Immature natural killer cell (primary cell): ENCODE measurements at regions not wholly inside any gene's neighbourhood (a gene's known extent, or its start where the extent isn't known, plus 50 kb on each side); places are given as distances from the start of the nearest gene placed in this dataset.
"Not testable (repeated sequence)": the region's sequence is repeated elsewhere in the genome, so short reads cannot be mapped to it uniquely, and the experiment has no call there.

Experiments used
- DNase-seq, 3 donors: peaks; one replicate each; pipeline ENCODE4 v3.0.0; 2022; ENCODE audit warnings: mixed read lengths in 1 of 3
- H3K27ac Mint-ChIP-seq, 6 donors: one replicate each; pipeline ENCODE4 v1.8.0; 2020; ENCODE audit warnings: mixed read lengths in 6 of 6, mild to moderate bottlenecking in 5 of 6, inconsistent platforms in 4 of 6, moderate library complexity in 3 of 6
- H3K27me3 Mint-ChIP-seq, 3 donors: one replicate each; pipeline ENCODE4 v1.8.0; 2020 to 2021; ENCODE audit warnings: low read depth in 3 of 3, mild to moderate bottlenecking in 3 of 3, mixed read lengths in 3 of 3, moderate library complexity in 3 of 3, inconsistent platforms in 1 of 3
- H3K36me3 Mint-ChIP-seq, 3 donors: one replicate each; pipeline ENCODE4 v1.8.0; 2020; ENCODE audit warnings: mixed read lengths in 3 of 3, inconsistent platforms in 2 of 3, mild to moderate bottlenecking in 2 of 3
- H3K4me1 Mint-ChIP-seq, 2 donors: one replicate each; pipeline ENCODE4 v1.8.0; 2020; ENCODE audit warnings: inconsistent platforms in 2 of 2, mild to moderate bottlenecking in 2 of 2, mixed read lengths in 2 of 2, moderate library complexity in 1 of 2
- H3K4me3 Mint-ChIP-seq, 5 donors: one replicate each; pipeline ENCODE4 v1.8.0; 2020; ENCODE audit warnings: mild to moderate bottlenecking in 5 of 5, mixed read lengths in 5 of 5, inconsistent platforms in 3 of 5, moderate library complexity in 3 of 5
- H3K9me3 Mint-ChIP-seq, 6 donors: one replicate each; pipeline ENCODE4 v1.8.0; 2020; ENCODE audit warnings: mild to moderate bottlenecking in 6 of 6, mixed read lengths in 6 of 6, inconsistent platforms in 4 of 6, moderate library complexity in 3 of 6

DNA sequence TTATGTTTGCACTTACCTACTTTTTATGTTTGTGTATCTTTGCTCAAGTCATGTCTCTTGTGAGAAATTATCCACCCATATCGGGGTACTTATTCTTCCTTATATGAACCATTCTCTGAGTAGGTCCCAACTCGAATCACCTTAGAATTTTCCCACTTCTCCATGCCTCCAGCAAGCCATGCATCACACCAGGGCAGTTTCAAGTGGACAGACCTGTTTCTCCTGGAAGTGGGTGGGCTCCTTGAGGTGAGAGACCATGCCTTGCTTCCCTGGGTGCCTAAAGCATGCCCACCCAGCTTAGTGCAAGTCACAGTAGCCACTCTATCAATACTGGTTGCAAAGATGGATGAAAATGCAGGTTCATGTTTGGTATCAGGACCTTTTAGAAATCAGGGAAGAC, 187.2 kb downstream of the KIT start:
- Mint-ChIP-seq H3K4me1 (peaks cover 11 to 23% of the 10 kb centered on the region in 2 donors), H3K9me3 (no peaks in the 10 kb centered on the region), H3K36me3 (no peaks in the 10 kb centered on the region), H3K27ac (no peak overlapping the region), H3K4me3 (no peak overlapping the region), H3K27me3 (peaks cover 2% of the 10 kb centered on the region in 3 donors)
- no peak for DNase-seq

GRCh38 chr4:54843946-54844345, 186.2 kb downstream of the KIT start:
- Mint-ChIP-seq H3K36me3 (no peaks in the 10 kb centered on the region), H3K27me3 (peaks cover 2% of the 10 kb centered on the region in 3 donors)

GRCh38 chr4:54843106-54843505, 185.3 kb downstream of the KIT start:
- peaks cover 11 to 23% of the 10 kb centered on the region in 2 donors for H3K4me1 Mint-ChIP-seq
- peaks cover 2% of the 10 kb centered on the region in 3 donors for H3K27me3 Mint-ChIP-seq
- H3K9me3 Mint-ChIP-seq, result no peaks in the 10 kb centered on the region
- H3K4me3 Mint-ChIP-seq, result no peak overlapping the region
- H3K36me3 Mint-ChIP-seq, result no peaks in the 10 kb centered on the region
- no peak overlapping the region for H3K27ac Mint-ChIP-seq
- no peak for DNase-seq

More at GRCh38 chr4:54843946-54844345, 186.2 kb downstream of the KIT start:
- Mint-ChIP-seq H3K27ac (no peak overlapping the region), H3K9me3 (no peaks in the 10 kb centered on the region), H3K4me1 (peaks cover 11 to 23% of the 10 kb centered on the region in 2 donors), H3K4me3 (no peak overlapping the region)
- no peak for DNase-seq

DNA sequence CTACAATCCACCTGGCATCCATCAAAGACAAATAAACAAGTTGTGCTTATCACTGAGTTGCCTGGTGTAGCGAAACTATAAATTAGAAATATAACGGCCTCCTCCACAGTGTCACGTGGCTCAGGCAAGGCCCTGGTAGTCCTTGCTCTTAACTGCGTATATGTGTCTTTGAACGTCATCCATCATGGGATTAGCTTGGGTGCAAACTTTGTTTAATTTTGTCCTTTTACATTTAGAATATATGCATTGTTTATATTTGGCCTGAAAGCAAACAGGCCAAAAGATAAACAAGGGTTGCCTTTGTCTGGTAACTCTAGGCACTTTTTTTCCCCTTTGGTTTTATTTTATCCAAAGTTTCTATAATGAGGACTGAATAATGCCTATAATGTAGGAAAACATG, 184.9 kb downstream of the KIT start:
- Mint-ChIP-seq H3K4me3 (no peak overlapping the region), H3K9me3 (no peaks in the 10 kb centered on the region), H3K36me3 (no peaks in the 10 kb centered on the region), H3K4me1 (peaks cover 11 to 23% of the 10 kb centered on the region in 2 donors), H3K27me3 (peaks cover 2% of the 10 kb centered on the region in 3 donors), H3K27ac (no peak overlapping the region)
- no peak for DNase-seq

- Mint-ChIP-seq H3K4me1 (peaks cover 11 to 23% of the 10 kb centered on the region in 2 donors), H3K4me3 (no peak overlapping the region), H3K36me3 (no peaks in the 10 kb centered on the region), H3K9me3 (no peaks in the 10 kb centered on the region), H3K27me3 (peaks cover 2% of the 10 kb centered on the region in 3 donors), H3K27ac (peak overlapping the region in 2 of 6 donors; percentile 41 to 46)
- no peak for DNase-seq
Observed at GRCh38 chr4:54842226-54842625, 184.5 kb downstream of the KIT start.

DNA sequence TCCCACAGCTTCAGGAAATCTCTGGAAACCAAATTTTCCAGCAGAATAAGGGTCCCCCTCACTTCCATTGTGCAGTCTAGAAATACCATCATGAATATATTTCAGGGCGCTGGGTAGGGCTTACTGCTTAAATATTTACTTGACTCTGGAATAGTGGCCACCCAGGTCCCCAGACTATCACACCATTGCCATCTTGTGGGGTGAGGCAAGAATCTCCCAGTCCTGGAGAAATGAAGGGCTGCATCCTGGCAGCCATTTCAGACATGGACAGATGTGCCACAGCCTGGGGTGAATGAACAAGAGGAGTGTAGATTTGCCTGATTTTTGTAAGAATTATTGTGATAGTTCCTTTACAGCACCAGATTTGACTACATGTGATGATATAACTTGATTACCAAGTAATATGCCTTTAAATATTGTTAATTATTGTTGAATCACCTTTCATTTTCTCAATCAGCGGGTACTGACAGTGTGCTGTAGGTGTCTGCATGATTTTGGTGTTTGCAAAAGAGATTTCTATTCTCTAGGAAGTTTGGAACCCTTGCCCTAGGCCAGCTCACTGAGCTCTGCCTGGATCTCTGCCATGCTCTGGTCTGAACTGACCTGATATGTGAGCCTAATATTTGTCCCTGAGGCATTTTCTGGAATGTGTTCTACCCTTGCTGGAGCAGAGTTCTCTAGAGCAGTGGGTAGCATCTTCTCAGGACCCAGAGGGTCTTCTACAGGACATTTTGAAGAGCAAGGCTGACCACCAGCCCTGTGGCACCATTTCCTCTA, 183.4 kb downstream of the KIT start:
- H3K4me3 Mint-ChIP-seq, result no peak overlapping the region
- DNase-seq, result peak in 1 of 3 donors; percentile 11
- no peaks in the 10 kb centered on the region for H3K36me3 Mint-ChIP-seq
- H3K27me3 Mint-ChIP-seq, result peaks cover 0 to 2% (median 1%) of the 10 kb centered on the region in 3 donors
- peaks cover 11 to 23% of the 10 kb centered on the region in 2 donors for H3K4me1 Mint-ChIP-seq
- H3K9me3 Mint-ChIP-seq, result no peaks in the 10 kb centered on the region
- H3K27ac Mint-ChIP-seq, result no peak overlapping the region

- peaks cover 0 to 2% (median 0%) of the 10 kb centered on the region in 3 donors for H3K27me3 Mint-ChIP-seq
- no peak overlapping the region for H3K4me3 Mint-ChIP-seq
- no peaks in the 10 kb centered on the region for H3K36me3 Mint-ChIP-seq
- peaks cover 11 to 23% of the 10 kb centered on the region in 2 donors for H3K4me1 Mint-ChIP-seq
- H3K9me3 Mint-ChIP-seq, result no peaks in the 10 kb centered on the region
- no peak overlapping the region for H3K27ac Mint-ChIP-seq
- peak in 2 of 3 donors; percentile 3 to 8 for DNase-seq
Observed at GRCh38 chr4:54840430-54840829, 182.7 kb downstream of the KIT start.

DNA sequence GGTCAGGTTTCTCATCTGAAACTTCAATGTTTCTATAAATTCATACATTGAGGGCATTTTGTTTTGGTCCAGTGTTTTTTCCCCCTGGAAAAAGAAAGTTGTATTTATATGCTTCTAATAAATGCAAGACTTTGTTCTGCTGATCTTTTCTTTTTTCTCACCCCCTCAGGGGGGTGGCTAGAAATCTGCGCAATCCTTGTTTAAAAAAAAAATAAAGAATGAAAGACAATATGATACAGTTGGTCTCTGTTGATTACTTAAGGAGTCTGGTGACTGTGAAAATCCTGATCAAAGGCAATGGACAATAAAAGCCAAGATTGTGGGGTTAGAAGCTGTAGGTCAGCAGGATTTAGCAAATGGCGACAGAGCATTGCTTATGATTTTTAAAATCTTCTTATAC, 180.5 kb downstream of the KIT start:
- no peak for DNase-seq
- H3K9me3 Mint-ChIP-seq, result no peaks in the 10 kb centered on the region
- peaks cover 0 to 2% (median 0%) of the 10 kb centered on the region in 3 donors for H3K27me3 Mint-ChIP-seq
- no peak overlapping the region for H3K27ac Mint-ChIP-seq
- no peak overlapping the region for H3K4me3 Mint-ChIP-seq
- no peaks in the 10 kb centered on the region for H3K36me3 Mint-ChIP-seq
- H3K4me1 Mint-ChIP-seq, result peaks cover 11 to 23% of the 10 kb centered on the region in 2 donors

DNA sequence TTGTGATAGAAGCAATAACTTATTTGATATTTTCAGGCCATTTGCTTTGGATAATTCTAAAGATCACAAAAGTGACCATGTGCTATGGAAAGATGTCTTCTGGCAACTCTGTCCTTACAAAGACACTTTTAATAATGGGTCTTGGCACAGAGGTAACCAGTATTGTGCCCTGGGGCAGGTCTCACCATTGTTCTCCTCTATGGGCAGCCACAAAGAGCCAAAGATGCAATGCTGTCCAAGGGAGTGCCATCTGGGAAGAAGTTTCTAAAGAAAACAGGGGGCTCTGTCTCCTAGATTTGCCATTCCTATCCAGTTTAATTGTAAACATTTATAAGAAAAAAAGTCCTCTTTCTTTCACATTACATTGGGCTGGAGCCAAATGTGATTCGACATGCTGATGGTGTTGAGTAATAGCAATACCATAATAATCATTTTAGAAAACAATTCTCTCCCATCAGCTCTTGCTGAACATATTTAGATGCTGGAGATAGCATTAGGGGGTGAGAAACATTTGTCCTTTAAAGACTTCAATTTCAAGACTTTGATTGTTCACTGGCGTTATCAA, 179.9 kb downstream of the KIT start:
- Mint-ChIP-seq H3K27ac (no peak overlapping the region), H3K4me1 (peaks cover 11 to 23% of the 10 kb centered on the region in 2 donors), H3K4me3 (no peak overlapping the region), H3K9me3 (no peaks in the 10 kb centered on the region), H3K36me3 (no peaks in the 10 kb centered on the region), H3K27me3 (peaks cover 0 to 2% (median 0%) of the 10 kb centered on the region in 3 donors)
- DNase-seq, result no peak

GRCh38 chr4:54828361-54828760, 170.6 kb downstream of the KIT start:
- H3K27me3 Mint-ChIP-seq, H3K36me3 Mint-ChIP-seq, H3K27ac Mint-ChIP-seq, H3K4me1 Mint-ChIP-seq, H3K4me3 Mint-ChIP-seq, H3K9me3 Mint-ChIP-seq, DNase-seq: not testable (repeated sequence)

DNA sequence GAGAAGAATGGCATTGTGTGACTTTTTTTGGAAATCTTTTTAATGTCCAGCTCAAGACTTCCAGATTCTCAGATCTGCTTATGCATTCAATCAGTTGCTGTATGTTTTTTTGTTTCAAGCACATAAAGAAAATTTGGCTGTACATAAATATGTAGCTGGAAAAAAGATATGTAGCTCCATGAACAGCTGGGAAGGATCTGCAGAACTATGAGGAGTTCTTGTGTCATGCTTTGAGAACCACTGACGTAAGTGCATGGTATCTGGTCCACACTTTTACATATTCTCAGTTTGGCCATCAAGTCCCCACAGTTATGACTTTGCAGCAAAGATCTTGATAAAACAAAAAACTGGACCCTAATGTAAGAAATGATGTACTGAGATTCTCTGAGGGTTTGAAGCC, 165.9 kb downstream of the KIT start:
- Mint-ChIP-seq H3K27ac (no peak overlapping the region), H3K4me3 (no peak overlapping the region), H3K4me1 (peaks cover 4 to 8% of the 10 kb centered on the region in 2 donors), H3K9me3 (peaks cover 0 to 6% (median 0%) of the 10 kb centered on the region in 6 donors), H3K27me3 (peaks cover 0 to 6% (median 2%) of the 10 kb centered on the region in 3 donors), H3K36me3 (no peaks in the 10 kb centered on the region)
- DNase-seq, result no peak

DNA sequence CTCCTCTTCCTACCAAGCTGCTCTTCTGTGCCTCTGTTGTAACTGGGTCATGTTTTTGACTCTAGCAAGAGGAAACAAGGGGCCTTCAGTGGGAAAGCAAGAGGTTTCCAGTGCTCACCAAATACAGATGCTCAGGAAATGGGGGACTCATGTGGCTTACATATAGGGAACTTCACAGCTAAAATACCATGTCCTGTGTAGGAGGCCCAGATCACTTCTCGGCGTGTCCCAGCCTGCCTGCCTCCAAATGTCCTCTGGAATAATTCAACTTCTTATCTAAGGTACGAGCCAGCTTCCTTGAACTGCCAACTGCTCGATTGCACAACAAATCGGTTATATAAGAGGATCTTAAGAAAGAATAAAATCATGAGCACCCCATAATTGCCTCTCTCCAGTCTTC, 161.3 kb downstream of the KIT start:
- Mint-ChIP-seq H3K27me3 (peaks cover 0 to 4% (median 0%) of the 10 kb centered on the region in 3 donors), H3K9me3 (no peaks in the 10 kb centered on the region), H3K4me1 (peaks cover 4 to 8% of the 10 kb centered on the region in 2 donors), H3K4me3 (no peak overlapping the region), H3K36me3 (no peaks in the 10 kb centered on the region), H3K27ac (no peak overlapping the region)
- no peak for DNase-seq

DNA sequence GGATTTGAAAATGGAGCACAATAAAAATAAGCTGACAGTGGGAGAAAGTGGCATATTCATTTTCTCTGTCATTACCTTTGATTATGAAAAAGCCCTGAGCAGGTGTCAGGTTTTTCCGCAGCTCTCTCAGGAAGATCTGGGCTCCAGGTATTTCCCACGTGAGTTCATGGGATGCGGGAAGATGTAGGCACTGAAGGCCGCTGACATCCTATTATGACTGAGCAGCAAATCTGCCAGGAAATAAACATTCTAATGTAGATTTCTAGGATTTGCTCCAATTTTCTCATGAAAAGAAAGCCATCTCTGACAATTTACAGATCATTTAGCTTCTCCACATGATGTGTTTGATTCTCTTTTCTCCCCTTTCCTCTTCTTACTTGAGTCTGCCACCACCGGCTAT, 160.7 kb downstream of the KIT start:
- Mint-ChIP-seq H3K36me3 (no peaks in the 10 kb centered on the region), H3K27me3 (peaks cover 0 to 4% (median 0%) of the 10 kb centered on the region in 3 donors), H3K4me1 (peaks cover 4 to 8% of the 10 kb centered on the region in 2 donors), H3K27ac (peak overlapping the region in 1 of 6 donors; percentile 56), H3K4me3 (no peak overlapping the region), H3K9me3 (no peaks in the 10 kb centered on the region)
- no peak for DNase-seq

DNA sequence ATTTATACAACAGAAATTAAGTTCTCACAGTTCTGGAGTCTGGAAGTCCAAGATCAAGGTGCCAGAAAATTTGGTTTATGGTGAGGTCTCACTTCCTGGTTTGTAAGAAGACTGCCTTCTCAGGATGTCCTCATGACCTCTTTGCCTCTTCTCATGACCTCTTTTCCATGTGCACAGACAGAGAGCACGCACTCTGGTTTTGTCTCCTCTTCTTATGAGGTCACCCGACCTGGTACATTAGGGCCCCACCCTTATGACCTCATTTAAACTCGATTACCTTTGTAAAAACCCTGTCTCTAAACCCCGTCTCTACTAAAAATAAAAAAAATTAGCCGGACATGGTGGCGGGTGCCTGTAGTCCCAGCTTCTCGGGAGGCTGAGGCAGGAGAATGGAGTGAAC, 155.9 kb downstream of the KIT start:
- Mint-ChIP-seq H3K27me3 (peaks cover under 1 to 5% (median 2%) of the 10 kb centered on the region in 3 donors), H3K4me1 (peaks cover 0 to under 1% of the 10 kb centered on the region in 2 donors), H3K27ac (no peak overlapping the region), H3K4me3 (no peak overlapping the region), H3K9me3 (peaks cover 0 to 3% (median 1%) of the 10 kb centered on the region in 6 donors), H3K36me3 (peaks cover 0 to 3% (median 0%) of the 10 kb centered on the region in 3 donors)
- no peak for DNase-seq
